Heart right ventricle (tissue), 16 donors: ENCODE measurements at regions not wholly inside any gene's neighbourhood (a gene's known extent, or its start where the extent isn't known, plus 50 kb on each side); places are given as distances from the start of the nearest gene placed in this dataset.

Experiments
- ATAC-seq, 8 donors: fragments of 200-7000 bp; cut with Tn5 transposase; one replicate each; pipeline ENCODE4 v1.9.1; 2020; ENCODE audit warnings: mild to moderate bottlenecking in 8 of 8, moderate library complexity in 8 of 8, moderate number of reproducible peaks in 1 of 8
- DNase-seq, 2 donors: peaks; one replicate each; pipeline ENCODE4 v3.0.0-alpha.2; 2020
- H3K27ac ChIP-seq, 10 donors: fragments of 200-600 bp; sonication (generic) in 2 of 10; one replicate each; pipeline versions ENCODE4 v1.5.0 to v1.8.0; 2020 to 2022; ENCODE audit warnings: mild to moderate bottlenecking in 3 of 10
- H3K27me3 ChIP-seq, 7 donors: fragments of 200-600 bp; one replicate each; pipeline ENCODE4 v1.8.0; 2021 to 2022; ENCODE audit warnings: mild to moderate bottlenecking in 2 of 7
- H3K36me3 ChIP-seq, 9 donors: fragments of 200-600 bp; sonication (generic) in 1 of 9; one replicate each; pipeline versions ENCODE4 v1.5.0 to v1.8.0; 2020 to 2022; ENCODE audit warnings: mild to moderate bottlenecking in 2 of 9
- H3K4me1 ChIP-seq, 9 donors: fragments of 200-600 bp; sonication (generic) in 1 of 9; one replicate each; pipeline versions ENCODE4 v1.5.0 to v1.8.0; 2020 to 2022; ENCODE audit warnings: mild to moderate bottlenecking in 4 of 9
- H3K4me3 ChIP-seq, 10 donors: fragments of 200-600 bp; sonication (generic) in 2 of 10; one replicate each; pipeline versions ENCODE4 v1.5.0 to v1.8.0; 2020 to 2022; ENCODE audit warnings: mild to moderate bottlenecking in 7 of 10, moderate library complexity in 2 of 10
- H3K9me3 ChIP-seq, 11 donors: fragments of 200-600 bp in 10 of 11; sonication (generic) in 2 of 11; one replicate each; pipeline versions ENCODE4 v1.5.0 to v1.8.0; 2013 to 2022; ENCODE audit warnings: mild to moderate bottlenecking in 2 of 11, control low read depth in 1 of 11, moderate library complexity in 1 of 11
- WGBS, 2 donors: extraction: QIAGEN DNeasy Blood & Tissue Kit; methylation state at CpG; one replicate each; pipeline ENCODE4 v1.1.7; 2013; ENCODE audit warnings: inconsistent platforms in 1 of 2; 5-methylcytosine and 5-hydroxymethylcytosine counted together
- intact Hi-C, 10 donors: fragments of 100-400 bp; cut with DNase I; formaldehyde crosslinking; loops; one replicate each; pipeline versions ENCODE4 v1.11.1 to v1.14.2; 2022
- TF ChIP-seq, protein P1 (sequence below), 9 donors: fragments of 200-600 bp; sonication (generic) in 2 of 9; IDR thresholded peaks; one replicate each; pipeline versions ENCODE4 v1.5.0 to v1.8.0; 2021 to 2022; ENCODE audit warnings: antibody characterized with exemption in 9 of 9, mild to moderate bottlenecking in 5 of 9, moderate library complexity in 1 of 9
- donor health status: Arrhythmogenic right ventricular cardiomyopathy.
- donor health status: ischemic (EF 13 %, LVEDD 7.1; RV severe dilation, severe dysfunction).
- donor health status: healthy with polysubstance abuse.
- donor health status: DM: no; HTN: yes; CAD: no.
- donor health status: DM: no; HTN: no; CAD: no.
- donor health status: ischemic (EF 25% LVEDD 6.9; RV normal size, moderate dysfunction).
- donor health status: ischemic (EF 25% LVEDD 5.7; RV mildly dilated, moderate dysfunction).
- donor health status: healthy.
- donor health status: DM: yes; HTN: yes; CAD: no.
- donor health status: Ischemic cardiomyopathy.
- donor health status: ischemic (EF 35%, LVEDD 5.7; RV mildly dilated, moderate dysfunction).
- donor health status: nonischemic (EF 11% LVEDD 7.7; RV severe dilation, severe dysfunction).
- donor health status: DM: yes; HTN: yes; CAD: no.
- donor health status: PGD.
- donor health status: ischemic (EF 29% LVEDD 5.4; RV normal size, mild dysfunction).
- donor health status: nonischemic (EF 23%, LVEDD 6.1; RV moderate dilation, normal function).

DNA sequence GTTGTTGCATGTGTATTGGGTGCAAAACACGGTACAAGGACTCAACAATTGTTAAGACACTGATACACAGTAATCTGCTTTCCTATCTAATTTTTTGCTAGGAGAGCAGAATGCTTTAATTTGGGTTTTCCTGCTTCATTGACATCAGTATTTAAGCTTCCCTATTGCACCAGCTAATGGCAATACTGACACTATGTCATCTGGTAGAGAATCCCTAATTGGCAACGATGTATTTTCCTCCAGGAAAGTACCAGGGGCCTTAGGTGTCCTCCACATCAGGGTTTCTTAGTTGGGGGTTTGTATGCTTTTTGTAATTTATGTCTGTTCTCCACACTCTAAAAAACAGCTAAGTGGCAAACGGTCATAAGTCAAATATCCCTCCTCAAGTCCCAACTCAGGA is 76.5 kb upstream of the FRY start:
- H3K4me1 ChIP-seq, result peaks cover 0 to 19% (median 6%) of the 10 kb centered on the region in 9 donors
- H3K36me3 ChIP-seq, result peaks cover 0 to 44% (median 6%) of the 10 kb centered on the region in 9 donors
- TF ChIP-seq, protein P1, sequence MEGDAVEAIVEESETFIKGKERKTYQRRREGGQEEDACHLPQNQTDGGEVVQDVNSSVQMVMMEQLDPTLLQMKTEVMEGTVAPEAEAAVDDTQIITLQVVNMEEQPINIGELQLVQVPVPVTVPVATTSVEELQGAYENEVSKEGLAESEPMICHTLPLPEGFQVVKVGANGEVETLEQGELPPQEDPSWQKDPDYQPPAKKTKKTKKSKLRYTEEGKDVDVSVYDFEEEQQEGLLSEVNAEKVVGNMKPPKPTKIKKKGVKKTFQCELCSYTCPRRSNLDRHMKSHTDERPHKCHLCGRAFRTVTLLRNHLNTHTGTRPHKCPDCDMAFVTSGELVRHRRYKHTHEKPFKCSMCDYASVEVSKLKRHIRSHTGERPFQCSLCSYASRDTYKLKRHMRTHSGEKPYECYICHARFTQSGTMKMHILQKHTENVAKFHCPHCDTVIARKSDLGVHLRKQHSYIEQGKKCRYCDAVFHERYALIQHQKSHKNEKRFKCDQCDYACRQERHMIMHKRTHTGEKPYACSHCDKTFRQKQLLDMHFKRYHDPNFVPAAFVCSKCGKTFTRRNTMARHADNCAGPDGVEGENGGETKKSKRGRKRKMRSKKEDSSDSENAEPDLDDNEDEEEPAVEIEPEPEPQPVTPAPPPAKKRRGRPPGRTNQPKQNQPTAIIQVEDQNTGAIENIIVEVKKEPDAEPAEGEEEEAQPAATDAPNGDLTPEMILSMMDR (IDR thresholded peaks at IDR 0.05), result no peak
- intact Hi-C loops, result no loop called here
- H3K4me3 ChIP-seq, result no peak overlapping the region
- ATAC-seq (no peak), DNase-seq (no peak)
- H3K9me3 ChIP-seq, result peaks cover 0 to 6% (median 0%) of the 10 kb centered on the region in 11 donors
- no peak overlapping the region for H3K27ac ChIP-seq
- H3K27me3 ChIP-seq, result no peaks in the 10 kb centered on the region
- WGBS, 2 donors, result 93% methylated on average over 3 of the region's 3 CpGs

DNA sequence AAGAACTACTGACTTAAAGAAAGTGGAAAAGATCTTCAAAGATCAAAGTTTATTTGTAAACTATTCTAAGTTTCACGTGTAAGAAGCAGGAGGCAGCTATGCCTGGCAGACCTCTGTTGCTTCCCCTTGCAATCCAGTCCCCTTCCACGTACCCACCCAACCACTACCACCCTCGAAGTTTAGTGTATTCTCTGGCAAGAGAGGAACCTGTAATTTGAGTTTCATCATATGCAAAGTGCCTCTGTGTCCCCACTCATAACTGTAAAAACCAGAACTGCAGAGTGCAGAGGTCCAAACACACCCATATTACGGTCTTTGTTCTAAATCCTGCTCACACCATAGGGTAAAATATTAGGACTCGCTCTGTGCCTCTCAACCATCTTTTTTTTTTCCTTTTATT is 75.8 kb upstream of the FRY start:
- Histone ChIP-seq H3K27me3 (no peaks in the 10 kb centered on the region), H3K36me3 (peaks cover 0 to 42% (median 6%) of the 10 kb centered on the region in 9 donors), H3K27ac (no peak overlapping the region), H3K4me1 (peaks cover 0 to 13% (median 5%) of the 10 kb centered on the region in 9 donors), H3K9me3 (peaks cover 0 to 6% (median 0%) of the 10 kb centered on the region in 11 donors), H3K4me3 (no peak overlapping the region)
- no peak for ATAC-seq
- intact Hi-C loops, result no loop called here
- TF ChIP-seq, protein P1 (IDR thresholded peaks at IDR 0.05), result no peak
- 89 to 92% methylated on average over 5 of the region's 5 CpGs for WGBS, 2 donors
- DNase-seq, result no peak

DNA sequence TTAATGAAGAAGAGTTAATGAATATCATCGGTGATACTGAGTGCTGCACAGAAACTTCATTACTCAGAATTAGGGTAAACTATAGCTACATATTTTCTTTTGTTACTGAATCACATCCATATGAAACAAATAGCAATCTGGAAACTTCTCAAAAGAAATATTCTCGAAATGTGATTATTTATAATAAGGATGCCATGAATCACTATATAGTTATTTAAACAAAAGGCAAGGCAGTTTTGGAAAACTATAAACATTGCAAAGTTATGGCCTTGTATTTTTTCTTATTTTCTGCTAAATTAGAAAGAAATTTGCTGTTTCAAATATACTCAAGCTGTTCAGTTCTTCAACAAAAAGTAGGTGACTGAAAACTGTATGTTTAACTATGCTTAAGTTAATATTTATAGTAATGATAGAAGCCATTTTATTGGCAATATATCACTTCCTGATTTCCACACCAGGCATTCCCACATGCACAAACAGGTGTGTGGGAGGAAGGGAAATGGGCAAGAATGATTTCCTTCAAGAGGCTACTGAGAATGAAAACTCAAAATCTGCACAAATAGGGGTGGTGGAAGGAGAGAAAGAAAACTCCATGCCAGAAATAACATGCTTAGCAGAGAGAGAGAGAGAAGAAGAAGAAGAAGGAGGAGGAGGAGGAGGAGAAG is 74.5 kb upstream of the FRY start:
- 92 to 99% methylated on average over 2 of the region's 2 CpGs for WGBS, 2 donors
- H3K36me3 ChIP-seq, result peaks cover 0 to 38% (median 6%) of the 10 kb centered on the region in 9 donors
- H3K4me3 ChIP-seq, result no peak overlapping the region
- H3K27me3 ChIP-seq, result no peaks in the 10 kb centered on the region
- no peak for DNase-seq
- TF ChIP-seq, protein P1 (IDR thresholded peaks at IDR 0.05), result no peak
- H3K27ac ChIP-seq, result no peak overlapping the region
- intact Hi-C loops, result no loop called here
- H3K4me1 ChIP-seq, result no peaks in the 10 kb centered on the region
- ATAC-seq, result no peak
- H3K9me3 ChIP-seq, result peaks cover 0 to 6% (median 0%) of the 10 kb centered on the region in 11 donors

DNA sequence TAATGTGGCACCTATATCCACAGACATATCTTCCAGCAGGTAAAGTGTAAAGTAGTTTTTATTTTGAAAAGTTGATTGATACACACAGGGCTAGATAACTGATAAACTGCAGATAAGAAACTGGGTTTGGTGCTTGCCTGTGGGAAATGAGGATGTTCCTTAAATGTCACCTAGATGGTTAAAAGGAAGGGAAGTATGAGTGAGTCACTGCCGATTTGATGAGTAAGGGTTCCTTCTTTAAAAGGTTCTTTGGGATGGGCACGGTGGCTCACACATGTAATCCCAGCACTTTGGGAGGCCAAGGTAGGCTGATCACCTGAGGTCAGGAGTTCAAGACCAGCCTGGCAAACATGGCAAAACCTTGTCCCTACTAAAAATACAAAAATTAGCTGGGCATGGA is 73.8 kb upstream of the FRY start:
- peaks cover 0 to 6% (median 0%) of the 10 kb centered on the region in 11 donors for H3K9me3 ChIP-seq
- H3K4me3 ChIP-seq, result no peak overlapping the region
- TF ChIP-seq, protein P1 (IDR thresholded peaks at IDR 0.05), result no peak
- intact Hi-C loops, result no loop called here
- ATAC-seq (no peak), DNase-seq (no peak)
- peaks cover 0 to 5% (median 3%) of the 10 kb centered on the region in 9 donors for H3K4me1 ChIP-seq
- peaks cover 0 to 31% (median 3%) of the 10 kb centered on the region in 9 donors for H3K36me3 ChIP-seq
- H3K27me3 ChIP-seq, result no peaks in the 10 kb centered on the region
- no peak overlapping the region for H3K27ac ChIP-seq
- WGBS, 2 donors, result 85 to 94% methylated on average over 2 of the region's 2 CpGs
